ENCODE measurements at regions not wholly inside any gene's neighbourhood (a gene's known extent, or its start where the extent isn't known, plus 50 kb on each side); places are given as distances from the start of the nearest gene placed in this dataset.
"Not testable (repeated sequence)": the region's sequence is repeated elsewhere in the genome, so short reads cannot be mapped to it uniquely, and the experiment has no call there.

GRCh38 chr5:57903458-57903857, 420.8 kb upstream of the ACTBL2 start:
- intact Hi-C loops (cut with DNase I) = no loop called here
- DNase-seq = no peak

GRCh38 chr5:57902095-57902494, 419.5 kb upstream of the ACTBL2 start:
- intact Hi-C loops (cut with DNase I) = no loop called here
- DNase-seq = no peak

GRCh38 chr5:57900381-57900944, 417.9 kb upstream of the ACTBL2 start:
- DNase-seq = peak in 1 of 42 donors; percentile 14
- intact Hi-C loops (cut with DNase I) = no loop called here

- intact Hi-C loops (cut with DNase I) = no loop called here
- DNase-seq = no peak
These were observed 414.0 kb upstream of the ACTBL2 start for GRCh38 chr5:57896576-57896975.

DNA sequence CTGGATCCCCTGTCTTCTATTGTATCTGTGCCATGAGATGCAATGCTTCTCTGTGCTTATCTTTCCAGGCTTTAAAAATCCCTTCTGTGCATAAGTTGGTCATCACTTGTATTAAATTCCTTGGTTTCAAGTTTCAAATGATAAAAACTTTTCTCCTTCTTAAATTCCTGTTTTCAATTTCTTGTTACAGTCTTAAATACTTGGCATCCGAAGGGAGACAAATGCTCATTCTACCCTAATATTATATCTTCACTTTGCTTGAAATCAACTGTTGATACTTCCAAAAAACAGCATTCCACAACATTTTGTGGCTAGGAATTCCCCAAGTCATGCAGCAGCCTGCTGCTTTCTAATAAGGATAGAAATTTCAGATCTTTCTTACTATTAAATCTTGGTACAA, 413.2 kb upstream of the ACTBL2 start:
- intact Hi-C loops (cut with DNase I) = no loop called here
- DNase-seq = no peak

GRCh38 chr5:57893926-57894325, 411.3 kb upstream of the ACTBL2 start:
- intact Hi-C loops (cut with DNase I) = no loop called here

GRCh38 chr5:57891443-57891842, 408.8 kb upstream of the ACTBL2 start:
- intact Hi-C loops (cut with DNase I) = no loop called here
- DNase-seq = no peak

More at GRCh38 chr5:57893926-57894325, 411.3 kb upstream of the ACTBL2 start:
- DNase-seq = no peak

DNA sequence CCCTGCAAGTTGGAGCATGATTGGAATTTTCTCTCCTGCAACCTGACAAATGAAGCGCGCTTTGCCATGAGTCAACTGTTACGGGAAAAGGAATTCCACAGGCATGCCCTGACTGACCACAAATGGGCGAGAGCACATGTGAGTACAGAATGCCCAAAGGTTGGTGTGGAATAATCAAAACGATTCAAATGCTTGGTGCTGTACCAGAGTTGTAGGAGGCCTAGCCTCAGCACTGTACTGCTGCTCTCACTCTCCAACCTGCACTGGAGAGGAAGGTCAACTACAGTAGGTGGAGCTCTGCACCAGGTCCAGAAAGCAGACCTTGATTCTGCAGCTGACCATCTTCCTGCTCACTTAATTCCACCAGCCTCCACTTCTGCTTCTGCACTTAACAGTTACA, 406.9 kb upstream of the ACTBL2 start:
- intact Hi-C loops (cut with DNase I) = loop anchor here (10.0 kb wide), 1 partner anchor 565 kb away; no protein-coding TSS in a partner anchor
- no peak for DNase-seq

- intact Hi-C loops (cut with DNase I) = loop anchor here (10.0 kb wide), 1 partner anchor 567 kb away; no protein-coding TSS in a partner anchor
- DNase-seq = peak in 28 of 42 donors; percentile 22 to 84 (median 53)
These were observed 405.4 kb upstream of the ACTBL2 start for GRCh38 chr5:57887851-57888621.

GRCh38 chr5:57884346-57885102, 401.9 kb upstream of the ACTBL2 start:
- intact Hi-C loops (cut with DNase I) = loop anchor here (10.0 kb wide), 1 partner anchor 570 kb away; no protein-coding TSS in a partner anchor
- no peak for DNase-seq

DNA sequence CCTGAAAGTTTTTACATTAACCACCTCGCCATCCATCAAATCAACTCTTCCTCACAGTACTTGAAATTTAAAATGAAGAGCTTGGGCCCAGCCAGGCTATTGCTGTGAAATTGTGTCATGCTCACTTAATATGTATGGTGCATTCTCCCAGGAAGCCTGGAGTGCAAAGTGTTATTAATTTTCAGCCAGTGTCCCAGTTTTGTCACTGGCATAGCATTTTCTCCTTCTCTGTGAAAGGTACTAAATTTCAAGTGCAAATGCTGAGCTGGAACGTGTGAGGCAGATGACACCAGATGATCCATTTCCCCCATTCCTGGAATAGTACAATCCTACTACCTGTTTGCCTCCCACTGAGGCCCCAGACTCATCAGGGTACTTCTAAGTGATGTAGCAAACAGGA, 397.6 kb upstream of the ACTBL2 start:
- DNase-seq = peak in 3 of 42 donors; percentile 11 to 50 (median 50)
- intact Hi-C loops (cut with DNase I) = loop anchor here (10.0 kb wide), 1 partner anchor 575 kb away; no protein-coding TSS in a partner anchor

DNA sequence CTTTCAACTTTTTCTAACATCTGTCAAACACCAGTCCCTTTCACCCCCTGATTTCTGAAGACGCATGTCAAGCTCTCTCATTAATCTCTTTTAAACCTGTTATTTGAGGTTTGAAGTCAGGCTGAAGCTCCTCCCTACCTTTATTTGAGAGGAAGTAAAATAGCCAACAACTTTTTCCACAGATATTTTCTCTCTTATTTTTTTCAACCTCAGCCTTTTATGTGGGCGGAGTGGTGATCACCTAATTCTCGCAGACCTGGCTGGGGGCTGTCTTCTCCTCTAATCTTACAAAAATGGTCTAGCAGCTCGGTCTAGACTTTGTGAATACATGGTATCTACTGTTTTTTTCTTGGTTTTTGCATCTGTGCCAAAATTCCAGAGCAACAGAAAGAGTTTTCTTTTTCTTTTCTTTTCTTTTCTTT, 395.7 kb upstream of the ACTBL2 start:
- no peak for DNase-seq
- intact Hi-C loops (cut with DNase I) = no loop called here

DNA sequence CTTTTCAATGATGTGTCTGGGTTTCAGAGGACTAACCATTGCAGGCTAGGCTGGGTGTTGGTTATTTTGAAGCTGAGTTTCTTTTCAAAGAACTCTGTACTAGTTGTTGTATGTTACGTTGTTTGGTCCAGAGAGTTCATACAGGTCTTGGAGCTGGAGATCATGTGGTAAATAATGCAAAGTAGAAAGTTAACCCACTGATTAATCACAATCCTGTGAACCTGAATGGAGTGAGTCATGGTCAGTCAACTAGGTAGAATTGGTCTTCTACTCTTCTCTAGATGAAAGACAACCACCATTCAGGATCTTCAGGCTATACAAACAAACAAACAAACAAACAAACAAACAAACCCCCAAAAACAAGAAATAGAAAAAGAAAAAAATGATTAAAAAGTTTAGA, 388.9 kb upstream of the ACTBL2 start:
- DNase-seq = no peak
- intact Hi-C loops (cut with DNase I) = no loop called here

DNA sequence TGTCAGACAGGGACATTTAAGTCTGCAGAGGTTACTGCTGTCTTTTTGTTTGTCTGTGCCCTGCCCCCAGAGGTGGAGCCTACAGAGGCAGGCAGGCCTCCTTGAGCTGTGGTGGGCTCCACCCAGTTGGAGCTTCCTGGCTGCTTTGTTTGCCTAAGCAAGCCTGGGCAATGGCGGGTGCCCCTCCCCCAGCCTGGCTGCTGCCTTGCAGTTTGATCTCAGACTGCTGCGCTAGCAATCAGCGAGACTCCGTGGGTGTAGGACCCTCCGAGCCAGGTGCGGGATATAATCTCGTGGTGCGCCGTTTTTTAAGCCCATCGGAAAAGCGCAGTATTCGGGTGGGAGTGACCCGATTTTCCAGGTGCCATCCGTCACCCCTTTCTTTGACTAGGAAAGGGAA, 387.7 kb upstream of the ACTBL2 start:
- intact Hi-C loops (cut with DNase I); DNase-seq: not testable (repeated sequence)

DNA sequence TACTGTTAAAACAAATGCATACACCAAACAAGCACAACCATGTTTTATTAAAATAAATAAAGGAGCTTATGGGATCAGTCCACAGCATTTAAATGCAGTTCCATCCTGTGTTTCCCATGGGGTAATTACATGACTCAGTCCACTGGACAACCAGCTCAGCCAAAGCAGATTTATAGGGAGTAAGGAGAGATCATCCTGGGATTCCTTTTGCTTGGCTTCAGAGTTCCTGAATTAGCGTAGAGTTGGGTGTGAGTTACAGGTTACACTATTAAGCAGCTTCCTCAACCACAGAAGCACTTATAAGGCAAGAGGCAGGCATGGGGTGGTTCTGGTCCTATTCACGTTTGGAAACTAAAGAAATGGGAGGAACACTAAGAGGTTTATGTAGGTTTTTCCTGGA, 381.1 kb upstream of the ACTBL2 start:
- intact Hi-C loops (cut with DNase I) = no loop called here
- no peak for DNase-seq

DNA sequence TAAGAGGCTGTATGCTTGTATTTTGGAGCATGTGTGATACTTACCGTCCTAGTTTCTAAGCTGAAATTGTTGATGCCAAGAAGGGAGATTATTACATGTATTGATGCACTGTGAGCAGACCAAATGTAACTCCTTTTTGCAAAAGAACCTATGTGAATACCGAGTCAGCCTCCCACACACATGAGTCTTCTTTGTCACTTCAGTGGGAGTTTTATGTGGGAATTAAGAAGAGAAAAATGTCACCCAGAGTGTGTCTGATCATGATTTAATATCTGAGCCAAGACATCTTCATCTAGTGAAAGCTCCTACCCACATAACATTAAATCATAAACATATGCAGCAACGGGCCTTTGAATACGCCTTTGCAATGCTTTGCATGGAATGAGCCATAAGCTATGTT, 380.3 kb upstream of the ACTBL2 start:
- intact Hi-C loops (cut with DNase I) = no loop called here

DNA sequence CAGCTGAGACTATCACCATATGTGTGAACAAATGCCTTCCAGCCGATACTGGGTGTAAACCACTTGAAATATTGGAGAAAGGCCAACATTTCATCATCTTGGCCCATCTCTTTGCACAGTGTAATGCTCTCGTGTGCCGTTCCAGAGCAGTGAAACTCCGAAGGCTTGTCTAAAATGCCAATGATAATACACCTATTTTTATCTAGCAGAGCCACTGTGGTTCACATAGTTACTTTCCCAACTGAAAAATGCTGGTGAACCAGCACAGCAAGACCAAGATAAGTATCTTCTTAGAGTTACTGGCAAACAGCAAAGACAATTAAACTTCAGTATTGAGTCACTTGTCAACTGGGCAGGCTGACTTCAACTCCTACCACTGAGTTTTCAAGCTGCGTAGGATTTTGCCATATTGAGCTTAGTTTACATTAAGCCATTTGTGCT, 379.9 kb upstream of the ACTBL2 start:
- DNase-seq = peak in 14 of 42 donors; percentile 5 to 71 (median 25)
- intact Hi-C loops (cut with DNase I) = no loop called here

More for the DNA sequence above, 380.3 kb upstream of the ACTBL2 start:
- DNase-seq = peak in 17 of 42 donors; percentile 6 to 72 (median 44)

GRCh38 chr5:57859626-57860025, 377.0 kb upstream of the ACTBL2 start:
- DNase-seq = no peak
- intact Hi-C loops (cut with DNase I) = no loop called here

DNA sequence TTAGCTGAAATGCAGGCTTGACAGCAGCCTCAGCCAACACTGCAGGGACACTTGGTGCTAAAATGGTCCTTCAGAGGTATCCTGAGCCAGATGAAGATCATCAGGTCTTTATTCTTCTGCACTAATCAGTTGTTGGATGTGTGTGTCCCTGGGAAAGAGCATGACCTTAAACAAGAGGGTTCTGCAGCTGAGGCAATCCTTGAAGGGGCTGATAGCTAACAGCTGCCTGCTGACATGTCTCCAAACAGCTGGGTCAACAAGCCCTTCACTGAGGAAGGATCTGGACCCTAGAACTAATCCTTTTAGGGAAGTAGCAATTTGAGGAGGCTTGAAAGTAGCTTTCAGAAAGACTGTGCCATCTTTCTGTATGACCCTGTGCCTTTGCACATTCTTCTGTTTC, 376.3 kb upstream of the ACTBL2 start:
- DNase-seq = no peak
- intact Hi-C loops (cut with DNase I) = no loop called here

GRCh38 chr5:57857696-57858095, 375.1 kb upstream of the ACTBL2 start:
- intact Hi-C loops (cut with DNase I) = no loop called here

More at GRCh38 chr5:57857696-57858095, 375.1 kb upstream of the ACTBL2 start:
- no peak for DNase-seq

Data from head of caudate nucleus (tissue), 42 donors.